NB4 (cell line): ENCODE measurements at regions not wholly inside any gene's neighbourhood (a gene's known extent, or its start where the extent isn't known, plus 50 kb on each side); places are given as distances from the start of the nearest gene placed in this dataset.

Experiments
- DNase-seq: peaks from one replicate; pipeline ENCODE4 v3.0.0; 2010; ENCODE audit warnings: low read depth
- H3K4me3 ChIP-seq: one replicate; pipeline ENCODE4 v1.5.1; 2011; ENCODE audit warnings: mild to moderate bottlenecking, low read depth, low read length, moderate library complexity
- CTCF ChIP-seq: IDR thresholded peaks from one replicate; pipeline ENCODE4 v1.5.1; 2012; ENCODE audit warnings: low read depth, low read length
- MAX ChIP-seq: IDR thresholded peaks from 2 replicates; pipeline ENCODE4 v1.6.1; 2011; ENCODE audit warnings: low read depth, low read length
- MYC ChIP-seq: IDR thresholded peaks from 2 replicates; pipeline ENCODE4 v1.6.1; 2011; ENCODE audit warnings: low read depth, low read length
- POLR2A ChIP-seq: IDR thresholded peaks from 2 replicates; pipeline ENCODE4 v1.6.1; 2011; ENCODE audit warnings: mild to moderate bottlenecking; ENCODE audit not compliant: insufficient read length; ENCODE audit errors: extremely low read depth

GRCh38 chr15:62491642-62492041 is 326.6 kb upstream of the C2CD4B start:
- TF ChIP-seq MAX (no peak), CTCF (no peak), MYC (no peak), POLR2A (no peak)
- H3K4me3 ChIP-seq, result no peak overlapping the region
- DNase-seq, result no peak

GRCh38 chr15:62492900-62493299 is 327.8 kb upstream of the C2CD4B start:
- DNase-seq, result no peak
- TF ChIP-seq POLR2A (no peak), MYC (no peak), MAX (no peak), CTCF (no peak)

GRCh38 chr15:62494197-62494596 is 329.1 kb upstream of the C2CD4B start:
- no peak for DNase-seq
- H3K4me3 ChIP-seq, result no peak overlapping the region
- TF ChIP-seq POLR2A (no peak), MAX (no peak), MYC (no peak), CTCF (no peak)

More at GRCh38 chr15:62492900-62493299, 327.8 kb upstream of the C2CD4B start:
- no peak overlapping the region for H3K4me3 ChIP-seq

- no peak for DNase-seq
- TF ChIP-seq POLR2A (no peak), MAX (no peak), MYC (no peak), CTCF (no peak)
These were observed 330.9 kb upstream of the C2CD4B start for GRCh38 chr15:62495670-62496614.

GRCh38 chr15:62497356-62497755 is 332.3 kb upstream of the C2CD4B start:
- no peak overlapping the region for H3K4me3 ChIP-seq
- no peak for DNase-seq
- TF ChIP-seq POLR2A, result no peak
- no peak for TF ChIP-seq MYC
- no peak for TF ChIP-seq MAX
- TF ChIP-seq CTCF, result no peak

More at GRCh38 chr15:62495670-62496614, 330.9 kb upstream of the C2CD4B start:
- no peak overlapping the region for H3K4me3 ChIP-seq
